ENCODE measurements at regions not wholly inside any gene's neighbourhood (a gene's known extent, or its start where the extent isn't known, plus 50 kb on each side); places are given as distances from the start of the nearest gene placed in this dataset.

GRCh38 chr3:35871009-35871408 lies 231.7 kb downstream of the ARPP21 start:
- Histone ChIP-seq H2AFZ (ENCODE audit: low read length) (no peak overlapping the region), H3K9ac (ENCODE audit: low read depth, low read length, poor library complexity, severe bottlenecking) (no peak overlapping the region)
- TF ChIP-seq CTCF (conservative IDR thresholded peaks at IDR 0.05; ENCODE audit: low read length) (no peak), EZH2phosphoT487 (IDR thresholded peaks at IDR 0.05; ENCODE audit: borderline replicate concordance) (no peak)

GRCh38 chr3:35883929-35884328 lies 244.6 kb downstream of the ARPP21 start:
- no peaks in the 10 kb centered on the region for H3K9me2 ChIP-seq (replicated peaks; ENCODE audit: low read depth, low read length)
- no peak overlapping the region for H3K9ac ChIP-seq (ENCODE audit: low read depth, low read length, poor library complexity, severe bottlenecking)
- no peaks in the 10 kb centered on the region for H3K27me3 ChIP-seq (ENCODE audit: insufficient read depth, low read length, poor library complexity, severe bottlenecking)
- no peaks in the 10 kb centered on the region for H3K79me2 ChIP-seq (ENCODE audit: insufficient read depth, low read length)
- 0 out of 2 replicates have a peak, but pooled peaks cover 5% of the 10 kb centered on the region for H3K9me3 ChIP-seq (ENCODE audit: insufficient read depth, low read depth, low read length)
- H3K4me3 ChIP-seq (ENCODE audit: low read length, poor library complexity, severe bottlenecking) = no peak overlapping the region
- no peaks in the 10 kb centered on the region for H3K36me3 ChIP-seq (ENCODE audit: insufficient read depth, low read length)
- peak overlapping the region; percentile 10 for H3K4me2 ChIP-seq (ENCODE audit: low read depth, low read length, poor library complexity, severe bottlenecking)
- H3K4me1 ChIP-seq (ENCODE audit: insufficient read depth, low read length, poor library complexity, severe bottlenecking) = peaks cover 5% of the 10 kb centered on the region
- H3F3A ChIP-seq (ENCODE audit: low read depth) = no peaks in the 10 kb centered on the region
- TF ChIP-seq EZH2phosphoT487 (IDR thresholded peaks at IDR 0.05; ENCODE audit: borderline replicate concordance) = no peak
- no peak for TF ChIP-seq CTCF (conservative IDR thresholded peaks at IDR 0.05; ENCODE audit: low read length)
- no peaks in the 10 kb centered on the region for H4K20me1 ChIP-seq (ENCODE audit: insufficient read depth, low read length, poor library complexity, severe bottlenecking)
- H2AFZ ChIP-seq (ENCODE audit: low read length) = peak overlapping the region; percentile 67; the same call in 1 of the 2 replicates

More at GRCh38 chr3:35871009-35871408, 231.7 kb downstream of the ARPP21 start:
- H3K79me2 ChIP-seq (ENCODE audit: insufficient read depth, low read length) = no peaks in the 10 kb centered on the region
- H3K4me3 ChIP-seq (ENCODE audit: low read length, poor library complexity, severe bottlenecking) = no peak overlapping the region
- H3K27me3 ChIP-seq (ENCODE audit: insufficient read depth, low read length, poor library complexity, severe bottlenecking) = no peaks in the 10 kb centered on the region
- H3K9me2 ChIP-seq (replicated peaks; ENCODE audit: low read depth, low read length) = no peaks in the 10 kb centered on the region
- H3K4me2 ChIP-seq (ENCODE audit: low read depth, low read length, poor library complexity, severe bottlenecking) = no peak overlapping the region
- H3K4me1 ChIP-seq (ENCODE audit: insufficient read depth, low read length, poor library complexity, severe bottlenecking) = no peaks in the 10 kb centered on the region
- H3K36me3 ChIP-seq (ENCODE audit: insufficient read depth, low read length) = no peaks in the 10 kb centered on the region
- no peaks in the 10 kb centered on the region for H4K20me1 ChIP-seq (ENCODE audit: insufficient read depth, low read length, poor library complexity, severe bottlenecking)
- no peaks in the 10 kb centered on the region for H3F3A ChIP-seq (ENCODE audit: low read depth)
- no peaks in the 10 kb centered on the region for H3K9me3 ChIP-seq (ENCODE audit: insufficient read depth, low read depth, low read length)

GRCh38 chr3:35894735-35895134 lies 255.4 kb downstream of the ARPP21 start:
- no peak overlapping the region for H3K4me2 ChIP-seq (ENCODE audit: low read depth, low read length, poor library complexity, severe bottlenecking)
- H3K36me3 ChIP-seq (ENCODE audit: insufficient read depth, low read length) = no peaks in the 10 kb centered on the region
- no peaks in the 10 kb centered on the region for H3K27me3 ChIP-seq (ENCODE audit: insufficient read depth, low read length, poor library complexity, severe bottlenecking)
- TF ChIP-seq CTCF (conservative IDR thresholded peaks at IDR 0.05; ENCODE audit: low read length) (no peak), EZH2phosphoT487 (IDR thresholded peaks at IDR 0.05; ENCODE audit: borderline replicate concordance) (no peak)
- H3F3A ChIP-seq (ENCODE audit: low read depth) = 0 out of 2 replicates have a peak, but pooled peaks cover 3% of the 10 kb centered on the region
- no peaks in the 10 kb centered on the region; the same call in 1 of the 2 replicates for H3K9me3 ChIP-seq (ENCODE audit: insufficient read depth, low read depth, low read length)
- no peaks in the 10 kb centered on the region for H3K9me2 ChIP-seq (replicated peaks; ENCODE audit: low read depth, low read length)
- H3K4me1 ChIP-seq (ENCODE audit: insufficient read depth, low read length, poor library complexity, severe bottlenecking) = peaks cover 5% of the 10 kb centered on the region
- H3K79me2 ChIP-seq (ENCODE audit: insufficient read depth, low read length) = no peaks in the 10 kb centered on the region
- H3K9ac ChIP-seq (ENCODE audit: low read depth, low read length, poor library complexity, severe bottlenecking) = no peak overlapping the region
- H4K20me1 ChIP-seq (ENCODE audit: insufficient read depth, low read length, poor library complexity, severe bottlenecking) = no peaks in the 10 kb centered on the region
- no peak overlapping the region for H3K4me3 ChIP-seq (ENCODE audit: low read length, poor library complexity, severe bottlenecking)
- no peak overlapping the region for H2AFZ ChIP-seq (ENCODE audit: low read length)
